ENCODE measurements at regions not wholly inside any gene's neighbourhood (a gene's known extent, or its start where the extent isn't known, plus 50 kb on each side); places are given as distances from the start of the nearest gene placed in this dataset.
"Not testable (repeated sequence)": the region's sequence is repeated elsewhere in the genome, so short reads cannot be mapped to it uniquely, and the experiment has no call there.

DNA sequence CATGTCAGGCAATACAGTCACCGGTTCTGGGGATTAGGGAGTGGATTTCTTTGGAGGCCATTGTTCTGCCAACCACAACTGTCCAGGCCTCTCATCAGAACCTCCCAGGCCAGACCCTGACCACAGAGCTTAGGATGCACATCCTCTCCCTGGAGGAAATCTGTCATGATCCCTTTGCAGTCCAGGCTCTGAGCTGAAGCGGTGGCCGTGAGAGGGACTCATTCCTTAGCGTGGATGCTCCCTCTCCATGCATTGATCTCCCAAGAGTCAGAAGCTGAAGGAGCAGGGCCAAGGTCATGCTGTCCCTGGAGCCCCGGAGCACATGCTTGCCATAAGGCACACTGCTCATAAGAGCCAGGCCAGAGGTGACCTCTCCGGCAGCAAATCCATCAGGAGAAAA lies 181.4 kb downstream of the COPRS start:
- ATAC-seq (replicated peaks in 6 of 8): no peak
- Histone ChIP-seq H3K4me1 (replicated peaks in 1 of 2) (no peaks in the 10 kb centered on the region), H3K4me3 (no peak overlapping the region), H3K27ac (peak overlapping the region in 1 of 2 donors; percentile 48)
- WGBS, 10 experiments: 0 to 96% (median 90%) methylated on average over 1 to 5 of the region's 6 CpGs; no CpG with 5 or more reads in 2 of the 10 experiments
- in situ Hi-C loops (cut with MboI; ENCODE audit: low pct_unique_long_range_greater_than_20kb in 2 of 9, low sequenced_read_pairs in 9 of 9, unreplicated experiment in 9 of 9): no loop called here

- in situ Hi-C loops (cut with MboI; ENCODE audit: low pct_unique_long_range_greater_than_20kb in 2 of 9, low sequenced_read_pairs in 9 of 9, unreplicated experiment in 9 of 9): no loop called here
- ATAC-seq (replicated peaks in 6 of 8): no peak
- Histone ChIP-seq H3K4me3 (no peak overlapping the region), H3K27ac (no peak overlapping the region), H3K4me1 (replicated peaks in 1 of 2) (no peaks in the 10 kb centered on the region)
- 27 to 100% (median 63%) methylated on average over 1 to 3 of the region's 4 CpGs; no CpG with 5 or more reads in 4 of the 10 experiments for WGBS, 10 experiments
Measured at GRCh38 chr17:31677036-31677435, 182.0 kb downstream of the COPRS start.

DNA sequence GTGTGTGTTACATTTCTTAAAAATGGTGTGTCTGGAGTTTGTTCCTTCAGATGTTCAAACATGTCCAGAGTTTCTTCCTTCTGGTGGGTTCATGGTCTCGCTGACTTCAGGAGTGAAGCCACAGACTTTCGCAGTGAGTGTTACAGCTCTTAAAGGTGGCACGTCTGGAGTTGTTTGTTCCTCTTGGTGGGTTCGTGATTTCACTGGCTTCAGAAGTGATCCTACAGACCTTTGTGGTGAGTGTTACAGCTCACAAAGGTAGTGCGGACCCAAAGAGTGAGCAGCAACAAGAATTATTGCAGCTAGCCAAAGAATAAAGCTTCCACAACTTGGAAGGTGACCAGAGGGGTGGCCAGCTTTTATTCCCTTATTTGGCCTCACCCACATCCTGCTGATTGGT lies 183.7 kb downstream of the COPRS start:
- ATAC-seq (replicated peaks in 6 of 8); in situ Hi-C loops (cut with MboI; ENCODE audit: low pct_unique_long_range_greater_than_20kb in 2 of 9, low sequenced_read_pairs in 9 of 9, unreplicated experiment in 9 of 9); H3K4me1 ChIP-seq (replicated peaks in 1 of 2); H3K27ac ChIP-seq; H3K4me3 ChIP-seq: not testable (repeated sequence)
- 0 to 100% (median 80%) methylated on average over 1 to 4 of the region's 5 CpGs; no CpG with 5 or more reads in 2 of the 10 experiments for WGBS, 10 experiments

- Histone ChIP-seq H3K27ac (no peak overlapping the region), H3K4me1 (replicated peaks in 1 of 2) (no peaks in the 10 kb centered on the region), H3K4me3 (no peak overlapping the region)
- 45 to 100% (median 73%) methylated on average over 1 to 5 of the region's 5 CpGs; no CpG with 5 or more reads in 2 of the 10 experiments for whole genome bisulfite sequencing, 10 experiments
- ATAC-seq (replicated peaks in 6 of 8): peak in 1 of 8 experiments; percentile 35
- in situ Hi-C loops (cut with MboI; ENCODE audit: low pct_unique_long_range_greater_than_20kb in 2 of 9, low sequenced_read_pairs in 9 of 9, unreplicated experiment in 9 of 9): no loop called here
Measured at GRCh38 chr17:31674717-31675349, 184.2 kb downstream of the COPRS start.

DNA sequence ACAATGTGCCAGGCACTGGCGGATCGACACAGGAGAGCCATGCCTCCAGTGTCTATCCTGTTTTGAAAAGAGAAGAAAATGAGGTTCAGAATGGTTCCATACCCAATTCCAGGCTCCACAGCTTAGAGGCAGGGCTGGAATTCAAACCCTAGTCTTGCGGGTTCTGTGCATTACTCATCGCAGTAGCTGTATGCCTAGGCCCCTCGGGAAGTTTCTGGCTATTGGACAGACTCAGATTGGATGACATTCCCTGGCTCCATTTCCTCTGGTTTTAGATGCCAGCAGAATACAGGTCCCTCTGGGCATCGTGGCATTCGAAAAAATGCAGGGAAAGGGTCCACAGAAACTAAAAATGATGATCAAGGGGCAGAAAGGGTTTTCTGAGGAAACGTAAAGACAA lies 184.7 kb downstream of the COPRS start:
- Histone ChIP-seq H3K27ac (no peak overlapping the region), H3K4me3 (no peak overlapping the region), H3K4me1 (replicated peaks in 1 of 2) (no peaks in the 10 kb centered on the region)
- 0 to 89% (median 75%) methylated on average over 1 to 6 of the region's 8 CpGs; no CpG with 5 or more reads in 2 of the 10 experiments for WGBS, 10 experiments
- ATAC-seq (replicated peaks in 6 of 8): peak in 1 of 8 experiments; percentile 26
- in situ Hi-C loops (cut with MboI; ENCODE audit: low pct_unique_long_range_greater_than_20kb in 2 of 9, low sequenced_read_pairs in 9 of 9, unreplicated experiment in 9 of 9): no loop called here

- no peak for ATAC-seq (replicated peaks in 6 of 8)
- in situ Hi-C loops (cut with MboI; ENCODE audit: low pct_unique_long_range_greater_than_20kb in 2 of 9, low sequenced_read_pairs in 9 of 9, unreplicated experiment in 9 of 9): no loop called here
- Histone ChIP-seq H3K4me3 (no peak overlapping the region), H3K4me1 (replicated peaks in 1 of 2) (no peaks in the 10 kb centered on the region), H3K27ac (no peak overlapping the region)
- 63 to 100% (median 74%) methylated on average over 2 to 5 of the region's 8 CpGs; no CpG with 5 or more reads in 3 of the 10 experiments for WGBS, 10 experiments
Measured at GRCh38 chr17:31673076-31673475, 186.0 kb downstream of the COPRS start.

GRCh38 chr17:31672161-31672819 lies 186.8 kb downstream of the COPRS start:
- Histone ChIP-seq H3K27ac (no peak overlapping the region), H3K4me3 (no peak overlapping the region), H3K4me1 (replicated peaks in 1 of 2) (no peaks in the 10 kb centered on the region)
- in situ Hi-C loops (cut with MboI; ENCODE audit: low pct_unique_long_range_greater_than_20kb in 2 of 9, low sequenced_read_pairs in 9 of 9, unreplicated experiment in 9 of 9): no loop called here
- no peak for ATAC-seq (replicated peaks in 6 of 8)
- 17 to 100% (median 67%) methylated on average over 1 to 6 of the region's 7 CpGs; no CpG with 5 or more reads in 1 of the 10 experiments for WGBS, 10 experiments

- no peak overlapping the region for H3K4me3 ChIP-seq
- 17 to 90% (median 62%) methylated on average over 1 to 2 of the region's 2 CpGs for WGBS, 10 experiments
- no peak overlapping the region for H3K27ac ChIP-seq
- no peaks in the 10 kb centered on the region for H3K4me1 ChIP-seq (replicated peaks in 1 of 2)
- no peak for ATAC-seq (replicated peaks in 6 of 8)
- in situ Hi-C loops (cut with MboI; ENCODE audit: low pct_unique_long_range_greater_than_20kb in 2 of 9, low sequenced_read_pairs in 9 of 9, unreplicated experiment in 9 of 9): no loop called here
Measured at GRCh38 chr17:31663576-31663975, 195.5 kb downstream of the COPRS start.

DNA sequence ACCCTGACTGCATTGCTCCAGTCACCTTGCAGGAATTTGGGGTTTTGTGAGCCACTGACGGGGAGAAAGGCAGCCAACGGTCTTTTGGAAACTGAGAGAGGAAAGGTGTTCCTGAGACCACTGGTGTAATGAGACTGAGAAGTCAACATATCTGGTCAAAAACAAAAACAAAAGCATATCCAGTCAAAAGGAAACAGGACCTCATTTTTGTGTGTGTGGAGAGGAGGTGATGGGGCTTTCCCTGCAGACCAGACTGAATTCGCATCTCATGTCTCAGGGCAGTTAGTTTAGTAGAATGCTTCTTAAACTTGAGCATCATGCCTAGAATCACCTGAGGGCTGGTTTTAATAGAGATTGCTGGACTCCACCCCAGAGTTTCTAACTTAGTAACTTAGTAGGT lies 198.4 kb downstream of the COPRS start:
- ATAC-seq (replicated peaks in 6 of 8): no peak
- 20 to 100% (median 68%) methylated on average over 1 to 3 of the region's 3 CpGs; no CpG with 5 or more reads in 3 of the 10 experiments for WGBS, 10 experiments
- Histone ChIP-seq H3K4me3 (no peak overlapping the region), H3K27ac (no peak overlapping the region), H3K4me1 (replicated peaks in 1 of 2) (no peaks in the 10 kb centered on the region)
- in situ Hi-C loops (cut with MboI; ENCODE audit: low pct_unique_long_range_greater_than_20kb in 2 of 9, low sequenced_read_pairs in 9 of 9, unreplicated experiment in 9 of 9): no loop called here

GRCh38 chr17:31657876-31658275 lies 201.2 kb downstream of the COPRS start:
- no peak overlapping the region for H3K4me3 ChIP-seq
- H3K4me1 ChIP-seq (replicated peaks in 1 of 2): no peaks in the 10 kb centered on the region
- H3K27ac ChIP-seq: no peak overlapping the region
- in situ Hi-C loops (cut with MboI; ENCODE audit: low pct_unique_long_range_greater_than_20kb in 2 of 9, low sequenced_read_pairs in 9 of 9, unreplicated experiment in 9 of 9): no loop called here
- WGBS, 10 experiments: 33 to 92% (median 60%) methylated on average over 1 to 2 of the region's 4 CpGs; no CpG with 5 or more reads in 5 of the 10 experiments
- ATAC-seq (replicated peaks in 6 of 8): no peak

DNA sequence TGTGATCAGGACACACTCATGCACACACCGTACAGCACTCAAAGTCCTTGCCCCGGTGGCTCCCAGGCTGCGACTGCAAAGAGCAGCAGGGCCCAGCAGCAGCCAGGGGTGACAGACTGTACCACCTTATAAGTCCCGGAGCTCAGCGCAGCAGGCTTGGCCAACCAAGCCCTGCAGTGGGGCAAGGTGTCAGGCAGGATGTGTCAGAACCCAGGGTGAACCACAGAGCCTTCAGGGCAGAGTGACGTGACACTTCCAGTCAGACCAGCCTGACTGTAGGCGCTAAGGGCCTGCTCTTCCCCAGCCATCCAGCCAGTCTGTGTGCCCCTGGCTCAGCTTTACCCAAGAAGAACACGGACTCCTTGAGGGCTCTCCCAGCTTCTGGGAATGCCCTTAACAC lies 204.1 kb downstream of the COPRS start:
- no peak overlapping the region for H3K4me3 ChIP-seq
- H3K27ac ChIP-seq: no peak overlapping the region
- no peak for ATAC-seq (replicated peaks in 6 of 8)
- WGBS, 10 experiments: 40 to 100% (median 100%) methylated on average over 1 to 2 of the region's 8 CpGs; no CpG with 5 or more reads in 7 of the 10 experiments
- no peaks in the 10 kb centered on the region for H3K4me1 ChIP-seq (replicated peaks in 1 of 2)
- in situ Hi-C loops (cut with MboI; ENCODE audit: low pct_unique_long_range_greater_than_20kb in 2 of 9, low sequenced_read_pairs in 9 of 9, unreplicated experiment in 9 of 9): no loop called here

DNA sequence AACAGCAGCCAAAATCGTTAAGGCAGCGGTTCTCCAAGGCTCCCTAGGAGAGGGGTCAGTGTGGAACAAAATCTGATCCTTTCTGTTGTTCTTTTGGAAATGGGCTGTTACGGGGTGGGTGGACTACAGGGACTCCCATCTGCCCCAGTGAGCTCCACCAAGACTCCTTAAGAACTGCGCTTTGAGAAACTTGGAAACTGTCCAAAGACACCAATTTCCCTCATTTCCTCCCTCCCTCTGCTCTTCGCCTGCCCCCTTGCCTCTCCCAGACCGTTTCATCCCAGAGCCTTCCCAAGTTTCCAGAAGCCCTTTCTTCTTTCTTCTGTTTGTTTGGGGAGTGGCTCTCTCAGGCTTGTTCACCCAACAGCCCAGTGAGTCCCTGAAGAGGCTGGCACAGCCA lies 205.4 kb downstream of the COPRS start:
- H3K4me1 ChIP-seq (replicated peaks in 1 of 2): no peaks in the 10 kb centered on the region
- 0 to 100% (median 55%) methylated on average over 1 to 3 of the region's 6 CpGs; no CpG with 5 or more reads in 2 of the 10 experiments for WGBS, 10 experiments
- no peak overlapping the region for H3K4me3 ChIP-seq
- ATAC-seq (replicated peaks in 6 of 8): no peak
- no peak overlapping the region for H3K27ac ChIP-seq
- in situ Hi-C loops (cut with MboI; ENCODE audit: low pct_unique_long_range_greater_than_20kb in 2 of 9, low sequenced_read_pairs in 9 of 9, unreplicated experiment in 9 of 9): no loop called here

- no peak for ATAC-seq (replicated peaks in 6 of 8)
- Histone ChIP-seq H3K4me3 (no peak overlapping the region), H3K4me1 (replicated peaks in 1 of 2) (no peaks in the 10 kb centered on the region), H3K27ac (no peak overlapping the region)
- 36 to 87% (median 67%) methylated on average over 1 to 5 of the region's 5 CpGs; no CpG with 5 or more reads in 1 of the 10 experiments for WGBS, 10 experiments
- in situ Hi-C loops (cut with MboI; ENCODE audit: low pct_unique_long_range_greater_than_20kb in 2 of 9, low sequenced_read_pairs in 9 of 9, unreplicated experiment in 9 of 9): no loop called here
Measured at GRCh38 chr17:31650756-31651520, 208.1 kb downstream of the COPRS start.

Measured in motor neuron (in vitro differentiated cells).